Body of pancreas (tissue), 4 donors: ENCODE measurements at regions not wholly inside any gene's neighbourhood (a gene's known extent, or its start where the extent isn't known, plus 50 kb on each side); places are given as distances from the start of the nearest gene placed in this dataset.

Experiments
- ATAC-seq: fragments of 150-250 bp; one replicate; pipeline ENCODE4 v1.9.1; 2016
- DNase-seq, 4 donors: peaks; one replicate each; pipeline ENCODE4 v3.0.0-alpha.2; 2019
- H3K27ac ChIP-seq, 4 donors: fragments of 200-600 bp; sonication (generic); 1 replicate in 3 of 4; 2 replicates in 1 of 4; pipeline versions ENCODE4 v1.5.1 to v1.6.1; 2016 to 2019; ENCODE audit warnings: mild to moderate bottlenecking in 1 of 4, mixed read lengths in 1 of 4, moderate library complexity in 1 of 4
- H3K27me3 ChIP-seq, 2 donors: fragments of 200-600 bp; sonication (generic); one replicate each; pipeline ENCODE4 v1.6.0; 2016; ENCODE audit warnings: mild to moderate bottlenecking in 1 of 2
- H3K36me3 ChIP-seq, 2 donors: fragments of 200-600 bp; sonication (generic); replicated peaks in 1 of 2; 2 replicates each; pipeline ENCODE4 v1.5.1; 2016; ENCODE audit warnings: low read depth in 2 of 2; ENCODE audit not compliant: insufficient read depth in 1 of 2
- H3K4me1 ChIP-seq: fragments of 200-600 bp; sonication (generic); one replicate; pipeline ENCODE4 v1.6.0; 2016
- H3K4me3 ChIP-seq, 2 donors: fragments of 200-600 bp; sonication (generic); 1 replicate in 1 of 2; 2 replicates in 1 of 2; pipeline ENCODE4 v1.5.1; 2016 to 2019
- H3K9me3 ChIP-seq, 3 donors: fragments of 200-600 bp; sonication (generic); 1 replicate in 2 of 3; 2 replicates in 1 of 3; pipeline ENCODE4 v1.5.1; 2016
- POLR2A ChIP-seq, 3 donors: fragments of 450-650 bp; IDR thresholded peaks; one replicate each; pipeline ENCODE4 v1.6.1; 2016; ENCODE audit warnings: antibody characterized with exemption in 3 of 3, mild to moderate bottlenecking in 2 of 3
- WGBS, 2 donors: methylation state at CpG; one replicate each; pipeline ENCODE4 v1.1.5; 2017; 5-methylcytosine and 5-hydroxymethylcytosine counted together
- intact Hi-C: fragments of 100-400 bp; cut with DNase I; formaldehyde crosslinking; loops from one replicate; pipeline ENCODE4 v1.15.1; 2023
- TF ChIP-seq, protein P1 (sequence below), 7 experiments: fragments of 450-650 bp in 4 of 7; fragments of 200-600 bp in 3 of 7; sonication (generic) in 3 of 7; IDR thresholded peaks; one replicate each; pipeline ENCODE4 v1.5.1; 2016 to 2019; ENCODE audit warnings: antibody characterized with exemption in 7 of 7

DNA sequence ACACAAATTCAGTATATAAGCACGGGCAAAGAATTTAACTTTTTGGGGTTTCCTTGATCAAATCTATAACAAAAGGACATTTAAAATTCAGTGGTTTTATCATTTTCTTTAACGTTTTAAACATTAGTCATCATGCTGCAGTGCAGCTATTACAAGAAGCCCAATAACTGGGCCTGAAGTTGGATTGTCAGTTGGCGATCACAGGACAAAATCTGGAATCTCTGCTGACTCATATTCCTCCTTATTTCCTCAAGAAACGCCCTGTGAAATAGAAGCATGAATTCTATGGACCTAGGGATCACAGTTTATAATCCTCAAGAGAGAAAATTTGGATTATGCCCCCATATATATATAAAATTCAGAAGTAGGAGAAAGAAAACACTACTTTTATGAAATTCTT lies 971.6 kb upstream of the MIR17HG start:
- Histone ChIP-seq H3K27ac (no peak overlapping the region), H3K4me3 (no peak overlapping the region), H3K27me3 (no peaks in the 10 kb centered on the region), H3K9me3 (no peaks in the 10 kb centered on the region), H3K4me1 (no peaks in the 10 kb centered on the region), H3K36me3 (no peaks in the 10 kb centered on the region)
- 72 to 81% methylated on average over 4 of the region's 4 CpGs for WGBS, 2 donors
- intact Hi-C loops: no loop called here
- no peak for TF ChIP-seq POLR2A (IDR thresholded peaks at IDR 0.05)
- TF ChIP-seq, protein P1, sequence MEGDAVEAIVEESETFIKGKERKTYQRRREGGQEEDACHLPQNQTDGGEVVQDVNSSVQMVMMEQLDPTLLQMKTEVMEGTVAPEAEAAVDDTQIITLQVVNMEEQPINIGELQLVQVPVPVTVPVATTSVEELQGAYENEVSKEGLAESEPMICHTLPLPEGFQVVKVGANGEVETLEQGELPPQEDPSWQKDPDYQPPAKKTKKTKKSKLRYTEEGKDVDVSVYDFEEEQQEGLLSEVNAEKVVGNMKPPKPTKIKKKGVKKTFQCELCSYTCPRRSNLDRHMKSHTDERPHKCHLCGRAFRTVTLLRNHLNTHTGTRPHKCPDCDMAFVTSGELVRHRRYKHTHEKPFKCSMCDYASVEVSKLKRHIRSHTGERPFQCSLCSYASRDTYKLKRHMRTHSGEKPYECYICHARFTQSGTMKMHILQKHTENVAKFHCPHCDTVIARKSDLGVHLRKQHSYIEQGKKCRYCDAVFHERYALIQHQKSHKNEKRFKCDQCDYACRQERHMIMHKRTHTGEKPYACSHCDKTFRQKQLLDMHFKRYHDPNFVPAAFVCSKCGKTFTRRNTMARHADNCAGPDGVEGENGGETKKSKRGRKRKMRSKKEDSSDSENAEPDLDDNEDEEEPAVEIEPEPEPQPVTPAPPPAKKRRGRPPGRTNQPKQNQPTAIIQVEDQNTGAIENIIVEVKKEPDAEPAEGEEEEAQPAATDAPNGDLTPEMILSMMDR (IDR thresholded peaks at IDR 0.05): no peak
- ATAC-seq (no peak), DNase-seq (no peak)

GRCh38 chr13:90382425-90382824 lies 965.1 kb upstream of the MIR17HG start:
- WGBS, 2 donors: 74 to 76% methylated on average over 1 of the region's 1 CpG
- ATAC-seq: no peak

GRCh38 chr13:90385781-90386489 lies 961.6 kb upstream of the MIR17HG start:
- Histone ChIP-seq H3K4me1 (no peaks in the 10 kb centered on the region), H3K36me3 (no peaks in the 10 kb centered on the region), H3K27ac (no peak overlapping the region), H3K27me3 (no peaks in the 10 kb centered on the region), H3K4me3 (no peak overlapping the region), H3K9me3 (no peaks in the 10 kb centered on the region)
- no peak for TF ChIP-seq POLR2A (IDR thresholded peaks at IDR 0.05)
- TF ChIP-seq, protein P1 (IDR thresholded peaks at IDR 0.05): no peak
- no peak for ATAC-seq
- WGBS, 2 donors: 84 to 88% methylated on average over 4 of the region's 4 CpGs
- intact Hi-C loops: no loop called here
- DNase-seq: no peak

More at GRCh38 chr13:90382425-90382824, 965.1 kb upstream of the MIR17HG start:
- intact Hi-C loops: no loop called here
- no peaks in the 10 kb centered on the region for H3K4me1 ChIP-seq
- no peak overlapping the region for H3K27ac ChIP-seq
- no peak overlapping the region for H3K4me3 ChIP-seq
- H3K36me3 ChIP-seq: no peaks in the 10 kb centered on the region
- H3K27me3 ChIP-seq: no peaks in the 10 kb centered on the region
- H3K9me3 ChIP-seq: no peaks in the 10 kb centered on the region
- TF ChIP-seq, protein P1 (IDR thresholded peaks at IDR 0.05): no peak
- TF ChIP-seq POLR2A (IDR thresholded peaks at IDR 0.05): no peak
- no peak for DNase-seq

GRCh38 chr13:90388887-90389452 lies 958.5 kb upstream of the MIR17HG start:
- Histone ChIP-seq H3K27ac (no peak overlapping the region), H3K27me3 (no peaks in the 10 kb centered on the region), H3K4me1 (no peaks in the 10 kb centered on the region), H3K36me3 (no peaks in the 10 kb centered on the region), H3K9me3 (no peaks in the 10 kb centered on the region), H3K4me3 (no peak overlapping the region)
- 84 to 89% methylated on average over 2 of the region's 2 CpGs for WGBS, 2 donors
- intact Hi-C loops: no loop called here
- no peak for TF ChIP-seq POLR2A (IDR thresholded peaks at IDR 0.05)
- TF ChIP-seq, protein P1 (IDR thresholded peaks at IDR 0.05): no peak
- ATAC-seq (no peak), DNase-seq (no peak)

DNA sequence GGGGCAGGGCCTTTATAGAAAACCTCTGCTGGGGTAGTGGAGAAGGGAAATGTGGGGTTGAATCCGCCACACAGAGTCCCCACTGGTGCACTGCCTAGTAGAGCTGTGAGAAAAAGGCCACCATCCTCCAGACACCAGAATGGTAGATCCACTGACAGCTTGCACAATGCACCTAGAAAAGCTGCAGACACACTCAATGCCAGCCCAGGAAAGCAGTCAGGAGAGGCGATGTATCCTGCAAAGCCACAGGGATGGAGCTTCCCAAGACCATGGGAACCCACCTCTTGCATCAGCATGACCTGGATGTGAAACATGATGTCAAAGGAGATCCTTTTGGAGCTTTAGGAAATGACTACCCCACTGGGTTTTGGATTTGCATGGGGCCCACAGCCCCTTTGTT lies 958.0 kb upstream of the MIR17HG start:
- Histone ChIP-seq H3K27ac (no peak overlapping the region), H3K4me3 (no peak overlapping the region), H3K36me3 (no peaks in the 10 kb centered on the region), H3K4me1 (no peaks in the 10 kb centered on the region), H3K9me3 (no peaks in the 10 kb centered on the region), H3K27me3 (no peaks in the 10 kb centered on the region)
- no peak for DNase-seq
- ATAC-seq: no peak
- intact Hi-C loops: no loop called here
- no peak for TF ChIP-seq POLR2A (IDR thresholded peaks at IDR 0.05)
- TF ChIP-seq, protein P1 (IDR thresholded peaks at IDR 0.05): no peak
- 92 to 95% methylated on average over 2 of the region's 2 CpGs for WGBS, 2 donors
